ENCODE measurements at regions not wholly inside any gene's neighbourhood (a gene's known extent, or its start where the extent isn't known, plus 50 kb on each side); places are given as distances from the start of the nearest gene placed in this dataset.

DNA sequence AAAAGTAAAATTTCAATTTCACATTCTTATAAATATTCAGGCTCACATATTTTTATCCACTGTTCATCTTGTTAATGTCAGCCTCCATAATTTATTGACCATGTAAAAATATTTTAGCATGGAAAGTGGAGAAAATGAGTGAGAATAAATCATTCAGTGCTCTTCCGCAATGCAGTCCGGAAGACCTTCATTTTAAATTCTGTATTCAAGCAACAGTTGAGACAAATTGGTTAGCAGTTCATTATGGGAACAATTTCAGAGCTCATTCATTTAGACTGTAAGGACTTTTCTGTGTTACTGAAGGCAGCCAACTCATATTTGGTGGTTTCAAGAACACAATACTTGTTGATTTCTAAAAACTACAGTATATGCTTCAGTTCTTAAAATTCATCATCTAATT, 97.8 kb downstream of the TYW3 start:
- H3K4me3 ChIP-seq = no peak overlapping the region
- no peak overlapping the region for H3K27ac ChIP-seq
- 76 to 94% methylated on average over 2 of the region's 2 CpGs for WGBS, 2 donors
- intact Hi-C loops (cut with DNase I) = no loop called here
- DNase-seq (no peak), ATAC-seq (no peak)
- no peaks in the 10 kb centered on the region for H3K4me1 ChIP-seq
- H3K9me3 ChIP-seq = no peaks in the 10 kb centered on the region
- no peak for TF ChIP-seq POLR2A (IDR thresholded peaks at IDR 0.05)
- H3K36me3 ChIP-seq (replicated peaks in 1 of 2; ENCODE audit: insufficient read depth in 1 of 2, low read depth in 2 of 2) = no peaks in the 10 kb centered on the region
- no peaks in the 10 kb centered on the region for H3K27me3 ChIP-seq

GRCh38 chr1:74834261-74834660, 101.3 kb downstream of the TYW3 start:
- intact Hi-C loops (cut with DNase I) = no loop called here
- no peaks in the 10 kb centered on the region for H3K4me1 ChIP-seq
- DNase-seq = no peak
- no peaks in the 10 kb centered on the region for H3K9me3 ChIP-seq
- H3K27ac ChIP-seq = no peak overlapping the region
- ATAC-seq = no peak
- no peak for TF ChIP-seq CTCF (IDR thresholded peaks at IDR 0.05)
- TF ChIP-seq POLR2A (IDR thresholded peaks at IDR 0.05) = no peak
- H3K4me3 ChIP-seq = no peak overlapping the region
- no peaks in the 10 kb centered on the region for H3K36me3 ChIP-seq (replicated peaks in 1 of 2; ENCODE audit: insufficient read depth in 1 of 2, low read depth in 2 of 2)
- no peaks in the 10 kb centered on the region for H3K27me3 ChIP-seq

GRCh38 chr1:74835051-74835450, 102.1 kb downstream of the TYW3 start:
- no peak for DNase-seq
- no peak for TF ChIP-seq POLR2A (IDR thresholded peaks at IDR 0.05)
- no peak for TF ChIP-seq CTCF (IDR thresholded peaks at IDR 0.05)
- no peaks in the 10 kb centered on the region for H3K4me1 ChIP-seq
- no peak for ATAC-seq
- no peak overlapping the region for H3K4me3 ChIP-seq
- no peaks in the 10 kb centered on the region for H3K27me3 ChIP-seq
- intact Hi-C loops (cut with DNase I) = no loop called here
- H3K9me3 ChIP-seq = no peaks in the 10 kb centered on the region
- no peak overlapping the region for H3K27ac ChIP-seq
- WGBS, 2 donors = 72 to 73% methylated on average over 2 of the region's 2 CpGs
- no peaks in the 10 kb centered on the region for H3K36me3 ChIP-seq (replicated peaks in 1 of 2; ENCODE audit: insufficient read depth in 1 of 2, low read depth in 2 of 2)

GRCh38 chr1:74842726-74843125, 109.8 kb downstream of the TYW3 start:
- WGBS, 2 donors = 43 to 46% methylated on average over 3 of the region's 3 CpGs
- no peak for DNase-seq
- H3K9me3 ChIP-seq = no peaks in the 10 kb centered on the region
- no peaks in the 10 kb centered on the region for H3K27me3 ChIP-seq
- no peak for ATAC-seq
- intact Hi-C loops (cut with DNase I) = no loop called here
- no peak overlapping the region for H3K27ac ChIP-seq
- no peaks in the 10 kb centered on the region for H3K36me3 ChIP-seq (replicated peaks in 1 of 2; ENCODE audit: insufficient read depth in 1 of 2, low read depth in 2 of 2)
- no peak for TF ChIP-seq CTCF (IDR thresholded peaks at IDR 0.05)
- no peak for TF ChIP-seq POLR2A (IDR thresholded peaks at IDR 0.05)
- no peaks in the 10 kb centered on the region for H3K4me1 ChIP-seq
- H3K4me3 ChIP-seq = no peak overlapping the region

DNA sequence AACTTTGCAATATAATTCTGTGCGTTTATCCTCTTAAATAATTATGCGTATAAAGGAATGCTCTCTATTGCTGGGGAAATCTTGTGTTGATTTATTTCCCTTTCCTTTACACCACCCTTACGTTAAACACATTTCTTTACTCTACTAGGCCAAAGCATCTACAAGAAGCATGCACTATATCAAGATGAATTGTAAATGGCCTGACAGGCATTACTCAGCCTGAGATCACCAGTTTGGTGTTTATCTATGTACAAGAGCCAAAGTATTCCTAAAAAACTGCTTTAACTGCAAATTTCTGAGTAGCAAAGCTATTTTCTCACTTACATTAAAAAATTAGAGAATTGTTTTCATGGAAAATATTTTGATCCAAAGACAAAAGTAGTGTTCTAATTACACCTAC, 114.8 kb downstream of the TYW3 start:
- WGBS, 2 donors = 37 to 77% methylated on average over 3 of the region's 3 CpGs
- TF ChIP-seq CTCF (IDR thresholded peaks at IDR 0.05) (no peak), POLR2A (IDR thresholded peaks at IDR 0.05) (no peak)
- Histone ChIP-seq H3K9me3 (no peaks in the 10 kb centered on the region), H3K36me3 (replicated peaks in 1 of 2; ENCODE audit: insufficient read depth in 1 of 2, low read depth in 2 of 2) (no peaks in the 10 kb centered on the region), H3K27me3 (no peaks in the 10 kb centered on the region), H3K27ac (no peak overlapping the region), H3K4me1 (no peaks in the 10 kb centered on the region), H3K4me3 (no peak overlapping the region)
- DNase-seq (no peak), ATAC-seq (no peak)
- intact Hi-C loops (cut with DNase I) = no loop called here
